Suprapubic skin (tissue), 4 donors: ENCODE measurements at regions not wholly inside any gene's neighbourhood (a gene's known extent, or its start where the extent isn't known, plus 50 kb on each side); places are given as distances from the start of the nearest gene placed in this dataset.

Experiments used
- CTCF ChIP-seq, 2 donors: fragments of 200-600 bp in 1 of 2; fragments of 450-650 bp in 1 of 2; sonication (generic) in 1 of 2; IDR thresholded peaks; one replicate each; pipeline ENCODE4 v1.5.1; 2016 to 2019; ENCODE audit warnings: antibody characterized with exemption in 2 of 2, mild to moderate bottlenecking in 1 of 2, moderate library complexity in 1 of 2
- EP300 ChIP-seq: sonication (generic); formaldehyde crosslinking; IDR thresholded peaks from one replicate; pipeline ENCODE4 v1.6.1; 2017; ENCODE audit warnings: antibody characterized with exemption
- POLR2AphosphoS5 ChIP-seq, 3 donors: sonication (generic); formaldehyde crosslinking; IDR thresholded peaks; one replicate each; pipeline ENCODE4 v1.6.1; 2017; ENCODE audit warnings: antibody characterized with exemption in 3 of 3

DNA sequence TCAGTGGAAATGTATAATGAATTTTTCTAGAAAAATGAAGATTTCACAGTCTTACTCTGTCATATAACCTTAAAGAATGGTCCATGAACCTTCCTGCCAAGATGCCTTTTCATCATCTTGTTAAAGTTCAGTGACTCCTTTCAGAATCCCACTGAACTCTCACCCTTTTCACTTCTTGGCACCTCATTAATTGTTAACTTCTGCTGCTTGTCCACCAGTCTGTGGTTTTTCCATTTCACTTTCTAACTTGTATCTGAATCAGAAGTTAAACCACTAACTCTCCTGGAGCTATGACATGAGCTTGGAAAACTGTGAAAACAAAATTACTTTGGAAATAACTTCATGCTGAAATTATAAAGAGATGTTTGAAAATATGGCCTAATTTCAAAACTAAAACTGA is 281.2 kb upstream of the ALCAM start:
- TF ChIP-seq CTCF (IDR thresholded peaks at IDR 0.05): no peak
- TF ChIP-seq EP300: no peak
- TF ChIP-seq POLR2AphosphoS5 (IDR thresholded peaks at IDR 0.05): no peak
